Stimulated activated CD4-positive, alpha-beta T cell treated with anti-CD3 and anti-CD28 coated beads, TNF-alpha, amount 100 ng/mL, for 1 hour (primary cell): ENCODE measurements at regions not wholly inside any gene's neighbourhood (a gene's known extent, or its start where the extent isn't known, plus 50 kb on each side); places are given as distances from the start of the nearest gene placed in this dataset.
"Not testable (repeated sequence)": the region's sequence is repeated elsewhere in the genome, so short reads cannot be mapped to it uniquely, and the experiment has no call there.

Experiments
- DNase-seq, 3 donors: peaks; one replicate each; pipeline ENCODE4 v3.0.0-alpha.2; 2020; ENCODE audit warnings: low read depth in 3 of 3, low spot score in 1 of 3

DNA sequence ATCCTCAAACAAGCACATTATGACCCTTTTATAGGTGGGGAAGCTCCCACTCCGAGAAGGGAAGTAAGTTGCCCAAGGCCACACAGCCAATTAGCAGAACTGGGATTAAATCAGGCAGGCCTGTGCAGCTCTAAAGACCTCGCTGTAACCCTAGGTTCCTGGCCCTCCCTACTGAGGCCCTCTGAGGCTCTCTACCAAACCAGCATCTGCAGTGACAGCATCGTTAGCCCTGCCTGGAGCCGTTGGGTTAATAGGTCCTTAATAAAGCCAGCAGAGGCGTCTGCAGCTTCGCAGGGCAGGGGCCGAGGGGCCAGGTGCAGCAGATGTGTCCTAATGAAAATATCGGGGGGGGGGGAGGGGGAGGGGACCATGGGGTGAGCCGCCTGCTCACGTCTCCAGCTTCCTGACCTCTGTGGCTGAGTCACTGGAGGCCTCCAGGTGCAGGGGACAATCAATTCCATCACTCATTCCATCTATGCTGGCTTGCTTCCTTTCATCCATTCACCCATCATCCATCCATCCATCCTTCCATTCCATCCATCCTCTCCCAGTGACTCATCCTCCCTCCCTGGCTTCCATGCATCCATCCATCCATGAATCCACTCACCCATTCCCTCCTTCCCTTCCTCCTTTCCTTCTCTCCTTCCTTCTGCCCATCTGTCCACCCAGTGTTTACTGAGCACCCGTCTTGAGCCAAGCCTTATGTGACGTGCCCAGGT, 203.9 kb downstream of the C9orf50 start:
- DNase-seq, result no peak

DNA sequence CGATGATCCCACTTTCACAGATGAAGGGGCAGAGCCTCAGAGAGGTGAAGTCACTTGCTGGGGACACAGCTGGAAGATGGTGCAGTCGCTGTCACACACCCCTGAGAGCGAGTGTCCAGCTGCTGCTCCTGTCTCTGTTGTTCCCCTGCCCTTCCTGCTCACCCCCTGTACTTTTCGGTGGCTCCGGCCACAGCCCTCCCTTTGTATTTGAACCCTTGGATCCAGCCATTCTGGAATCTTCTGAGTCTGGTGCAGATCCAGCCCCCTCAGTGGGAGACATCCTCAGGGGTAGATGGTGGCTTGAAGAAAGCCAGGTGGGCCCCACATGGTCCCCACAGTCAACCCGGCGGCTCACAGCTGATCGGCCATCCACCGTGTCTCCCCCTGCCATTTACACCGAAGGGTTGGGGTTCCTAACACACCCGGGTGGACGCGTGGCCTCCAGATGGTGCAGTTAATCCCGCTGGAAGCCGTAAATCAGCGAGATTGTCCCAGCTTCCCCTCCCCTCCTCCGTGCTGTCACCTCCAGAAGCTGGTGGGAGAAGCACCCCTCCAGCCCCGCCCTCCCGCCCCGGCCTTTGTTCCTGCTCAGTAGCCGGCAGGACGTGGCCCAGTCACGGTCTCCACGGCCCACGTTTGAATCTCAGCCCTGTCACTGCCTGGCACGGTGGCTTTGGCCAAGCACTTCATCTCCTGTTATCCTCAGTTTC, 204.8 kb downstream of the C9orf50 start:
- no peak for DNase-seq

DNA sequence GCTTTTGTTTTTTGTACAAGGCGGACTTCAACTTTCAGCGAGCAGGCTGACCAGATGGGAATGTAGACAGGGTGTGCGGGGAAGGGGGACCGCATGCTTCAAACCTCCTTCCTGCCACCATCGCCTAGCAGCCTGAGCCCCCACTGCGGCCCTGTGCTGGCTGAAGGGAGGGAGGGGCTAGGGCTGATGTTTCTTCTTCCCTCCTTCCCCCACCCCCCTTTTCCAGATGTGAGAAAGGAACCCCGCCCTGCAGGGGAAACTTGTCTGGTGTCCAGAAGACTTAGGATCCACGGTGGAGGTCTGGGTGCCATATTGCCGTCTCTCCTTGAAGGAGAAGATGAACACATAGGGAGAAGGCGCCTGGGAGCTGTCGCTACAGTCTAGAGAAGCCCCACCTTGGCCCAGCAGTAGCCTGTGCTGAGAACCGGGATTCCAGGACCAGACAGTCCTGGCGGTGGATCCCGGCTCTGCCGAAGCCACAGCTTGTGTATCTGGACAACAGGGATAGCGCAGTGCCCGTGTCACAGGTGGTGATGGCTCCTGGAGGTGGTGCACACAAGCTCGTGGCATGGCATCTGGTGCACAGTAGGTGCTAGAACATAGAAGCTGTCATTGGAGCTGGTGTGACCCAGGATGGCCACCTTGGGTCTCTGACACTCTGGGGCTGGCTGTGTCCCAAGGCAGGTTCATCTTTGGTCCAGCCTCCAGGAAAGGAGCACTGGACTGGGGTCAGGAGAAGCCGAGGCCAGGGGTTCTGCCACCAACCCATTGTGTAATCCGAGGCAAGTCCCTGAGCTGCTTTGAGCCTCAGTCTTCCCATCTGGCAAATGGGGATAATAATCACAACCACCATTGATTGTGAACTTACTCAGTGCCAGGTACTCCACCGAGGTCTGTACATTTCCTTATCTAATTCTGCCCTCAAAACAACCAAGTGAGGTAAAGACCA, 205.6 kb downstream of the C9orf50 start:
- no peak for DNase-seq

DNA sequence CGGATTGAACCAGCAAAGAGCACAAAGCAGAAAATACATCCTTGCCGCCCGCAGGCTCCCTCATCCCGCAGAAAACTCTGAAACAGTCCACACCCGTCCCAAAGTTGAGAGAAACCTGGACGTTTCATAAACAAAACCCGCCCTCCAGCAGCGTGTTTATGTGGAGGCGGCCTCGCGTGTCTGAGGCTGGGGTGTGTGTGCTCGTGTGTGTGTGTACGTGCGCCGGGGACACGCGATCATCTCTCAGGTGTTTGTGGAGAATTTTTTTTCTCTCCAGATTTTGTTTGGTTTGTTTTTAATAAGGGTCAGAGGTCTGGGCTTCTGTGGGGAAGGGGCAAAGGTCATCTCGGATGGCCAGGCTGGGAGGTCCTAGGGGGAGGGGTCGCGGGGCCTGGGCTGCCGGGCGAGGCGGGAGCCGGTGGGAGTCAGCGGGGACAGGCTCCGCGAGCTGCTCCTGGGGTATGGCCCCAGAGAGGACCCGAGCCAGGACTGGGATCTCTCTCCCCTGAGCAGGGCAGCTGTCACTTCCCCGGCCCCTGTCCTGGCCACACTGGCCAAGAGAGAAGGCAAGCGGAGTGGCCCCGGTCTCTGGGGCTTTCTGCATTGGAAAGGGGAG, 206.4 kb downstream of the C9orf50 start:
- peak in 2 of 3 donors; percentile 22 for DNase-seq

DNA sequence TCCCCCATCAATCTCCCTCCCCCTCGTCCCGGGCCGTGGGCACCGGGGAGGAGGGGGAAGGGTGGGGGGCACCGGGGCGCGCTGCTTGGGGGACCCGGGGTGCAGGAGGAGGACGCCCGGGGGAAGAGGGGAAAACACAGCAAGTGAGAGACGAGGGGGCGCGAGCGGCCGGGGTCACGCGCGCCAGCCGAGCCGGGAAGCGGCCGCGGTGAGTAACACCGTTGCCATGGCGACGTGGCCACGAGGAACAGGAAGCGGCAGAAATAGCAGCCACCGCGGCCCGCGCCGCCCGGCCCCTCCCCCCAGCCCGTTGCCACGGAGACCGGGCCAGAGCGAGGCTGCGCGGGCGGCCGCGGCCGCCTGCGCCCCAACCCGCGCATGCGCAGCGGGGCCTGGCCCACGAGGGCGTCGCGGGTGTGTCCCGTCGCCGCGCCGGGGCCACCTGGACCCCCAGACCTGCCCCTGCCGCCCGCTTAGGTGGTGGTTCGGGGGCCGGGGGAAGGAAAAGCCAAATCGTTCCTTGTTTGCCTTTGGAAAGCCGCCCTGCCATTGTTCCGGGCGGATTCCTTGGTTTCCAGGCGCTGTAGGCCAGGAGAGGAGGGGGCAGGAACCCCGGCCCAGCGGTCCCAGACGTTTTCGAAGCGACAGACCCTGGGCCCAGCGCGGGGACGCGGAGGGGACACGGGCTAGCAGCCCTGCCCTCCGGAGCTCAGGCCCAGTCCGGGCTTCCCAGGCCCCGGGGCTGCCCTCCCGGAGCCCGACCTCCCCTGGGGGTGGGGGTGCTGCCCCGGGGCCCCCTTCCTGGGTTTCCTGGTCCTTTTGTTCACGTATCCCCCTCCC, 207.1 kb downstream of the C9orf50 start:
- DNase-seq, result peak; percentile 99

DNA sequence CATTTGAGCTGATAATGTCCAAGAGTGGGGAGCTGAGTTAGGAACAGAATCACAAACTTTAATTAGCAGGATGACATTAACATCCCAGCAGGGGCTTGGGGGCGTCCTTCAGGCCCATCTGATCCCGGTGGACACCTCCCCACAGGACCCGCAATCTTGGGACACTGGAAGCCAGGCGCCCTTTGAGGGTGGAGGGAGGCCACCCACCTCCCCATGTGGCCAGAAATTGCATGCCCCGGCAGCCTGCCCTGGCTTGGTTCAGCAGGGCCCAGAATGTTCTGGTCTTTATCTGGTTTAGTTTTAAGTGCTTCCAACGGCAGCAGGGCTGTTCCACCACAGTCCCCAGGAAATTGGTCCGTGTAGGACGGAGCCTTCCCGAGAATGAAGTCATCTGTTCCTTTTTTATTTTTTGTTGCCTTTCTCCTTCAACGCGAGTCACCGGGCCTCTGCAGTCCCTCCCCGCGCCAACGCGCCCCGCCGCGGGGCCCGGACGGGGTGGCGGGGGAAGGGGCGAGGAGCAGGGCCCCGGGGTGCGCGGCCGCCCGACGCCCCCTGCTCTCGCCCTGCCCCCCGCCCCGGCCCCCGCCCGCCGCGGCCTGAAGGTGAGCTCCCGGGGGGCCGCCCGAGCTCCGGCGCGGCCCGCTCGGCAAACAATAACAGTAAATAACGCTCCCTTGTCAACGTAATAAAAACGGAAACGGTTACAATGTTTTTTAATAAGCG, 207.9 kb downstream of the C9orf50 start:
- DNase-seq, result peak in 1 of 3 donors; percentile 34

DNA sequence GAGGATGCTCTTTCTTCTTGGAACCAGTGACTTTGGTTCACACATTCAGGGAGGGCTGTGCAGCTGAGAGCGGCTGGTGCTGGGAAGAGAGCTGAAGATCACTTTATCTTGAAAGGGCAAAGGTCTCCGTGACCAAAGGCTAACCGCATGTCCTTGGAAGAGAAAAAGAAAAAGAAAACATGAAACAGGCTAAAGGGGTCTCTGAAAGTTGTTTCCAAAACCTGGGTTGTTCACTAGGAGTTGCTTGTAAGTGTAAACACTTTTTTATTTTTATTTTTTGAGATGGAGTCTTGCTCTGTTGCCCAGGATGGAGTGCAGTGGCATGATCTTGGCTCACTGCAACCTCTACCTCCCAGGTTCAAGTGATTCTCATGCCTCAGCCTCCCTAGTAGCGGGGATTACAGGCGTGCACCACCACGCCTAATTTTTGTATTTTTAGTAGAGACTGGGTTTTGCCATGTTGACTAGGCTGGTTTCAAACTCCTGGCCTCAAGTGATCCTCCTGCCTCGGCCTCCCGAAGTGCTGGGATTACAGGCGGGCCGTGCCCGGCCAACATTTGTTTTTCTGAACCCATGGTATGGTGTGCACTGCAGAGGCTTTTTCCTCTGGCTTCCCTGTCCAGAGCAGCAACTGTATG, 208.6 kb downstream of the C9orf50 start:
- not testable (repeated sequence) for DNase-seq

DNA sequence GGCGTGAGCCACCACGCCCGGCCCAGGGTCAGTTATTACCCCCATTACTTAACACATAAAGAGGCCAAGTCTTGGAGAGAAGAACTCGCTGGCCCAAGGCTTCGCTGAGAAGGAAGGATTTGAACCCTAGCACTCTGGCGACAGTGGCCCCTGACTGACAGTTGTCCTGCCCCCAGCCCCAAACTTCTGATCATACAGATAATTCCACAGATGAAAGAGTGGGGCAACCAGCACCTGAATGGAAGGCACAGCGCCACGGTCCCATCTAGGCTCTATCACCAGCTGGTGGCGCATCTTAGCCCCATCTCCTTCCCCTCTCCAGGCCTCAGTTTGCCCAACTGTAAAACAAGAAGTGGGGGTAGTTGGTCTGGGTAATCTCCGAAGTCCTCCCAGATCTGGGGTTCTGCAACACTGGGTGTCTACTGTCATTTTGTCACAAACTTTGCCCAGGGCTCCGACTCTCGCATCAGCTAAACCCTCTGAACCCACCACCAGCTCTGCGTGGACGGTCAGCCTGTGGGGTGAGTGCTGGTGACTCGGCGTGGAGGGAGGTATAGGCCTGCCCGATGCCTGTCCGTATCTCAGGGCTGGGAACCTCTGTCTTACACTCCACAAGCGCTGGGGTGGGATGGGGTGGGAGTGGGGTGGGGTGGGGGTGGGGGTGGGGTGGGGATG, 209.3 kb downstream of the C9orf50 start:
- DNase-seq, result no peak

DNA sequence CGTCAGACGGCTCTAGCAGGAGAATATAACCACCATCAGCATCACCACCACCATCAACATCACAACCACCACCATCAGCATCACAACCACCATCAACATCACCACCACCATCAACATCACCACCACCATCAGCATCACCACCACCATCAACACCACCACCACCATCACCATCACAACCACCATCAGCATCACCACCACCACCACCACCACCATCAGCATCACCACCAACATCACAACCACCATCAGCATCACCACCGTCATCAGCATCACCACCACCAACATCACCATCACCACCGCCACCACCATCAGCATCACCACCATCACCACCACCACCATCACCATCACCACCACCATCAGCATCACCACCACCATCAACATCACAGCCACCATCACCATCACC, 210.7 kb downstream of the C9orf50 start:
- no peak for DNase-seq

DNA sequence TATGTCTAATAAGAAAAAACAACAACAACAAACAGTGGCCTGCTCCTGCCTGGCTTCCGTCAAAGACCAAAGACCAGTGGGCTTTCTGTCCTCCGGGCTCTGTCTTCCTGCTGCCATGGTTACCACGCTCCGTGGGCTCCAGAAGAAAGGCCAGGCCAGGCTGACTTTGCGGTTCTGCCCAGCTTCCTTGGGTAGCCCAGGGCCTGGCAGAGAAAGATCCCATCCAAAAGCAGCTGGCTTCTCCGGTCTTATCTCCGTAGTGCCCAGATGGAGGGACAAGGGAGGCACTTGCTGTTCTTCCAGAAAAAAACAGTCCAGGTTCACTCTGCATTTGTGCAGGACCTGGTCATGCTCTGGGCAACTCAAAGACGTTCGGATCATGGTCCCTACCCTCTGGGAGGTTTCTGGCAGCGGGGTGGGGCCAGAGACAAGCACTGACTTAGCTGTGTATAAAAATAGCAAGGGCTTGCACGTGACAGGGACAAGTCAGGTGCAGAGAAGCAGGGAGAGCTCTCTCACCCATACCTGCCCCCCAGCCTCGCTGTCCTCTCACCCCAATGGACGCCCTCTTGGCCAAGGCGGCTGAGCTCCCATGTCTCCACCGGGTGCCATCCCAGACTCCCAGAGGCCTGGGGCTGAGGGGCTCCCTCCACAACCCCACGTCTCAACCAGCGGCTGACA, 212.2 kb downstream of the C9orf50 start:
- no peak for DNase-seq

DNA sequence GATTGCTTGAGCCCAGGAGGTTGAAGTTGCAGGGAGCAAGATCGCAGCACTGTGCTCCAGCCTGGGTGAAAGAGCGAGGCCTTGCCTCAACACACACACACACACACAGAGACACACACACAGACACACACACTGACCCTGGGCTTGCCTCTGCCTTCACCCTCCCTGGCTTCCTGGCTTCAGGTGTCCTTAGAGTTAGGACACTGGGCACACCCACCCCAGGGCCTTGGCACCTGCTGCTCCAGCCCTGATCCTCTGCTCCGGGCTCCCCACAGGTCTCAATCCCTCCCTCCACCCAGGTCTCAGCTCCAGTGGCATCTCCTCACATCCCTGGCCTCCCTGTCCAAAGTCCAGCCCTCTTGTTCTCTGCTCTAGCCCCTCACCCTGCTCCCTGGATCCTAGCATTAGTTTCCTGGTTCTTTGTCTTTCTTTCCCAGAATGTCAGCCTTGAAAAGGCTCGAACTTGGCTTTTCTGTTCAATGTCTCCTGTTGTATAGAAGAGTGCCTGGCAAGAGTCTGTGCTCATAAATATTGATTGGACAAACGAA, 212.9 kb downstream of the C9orf50 start:
- no peak for DNase-seq

DNA sequence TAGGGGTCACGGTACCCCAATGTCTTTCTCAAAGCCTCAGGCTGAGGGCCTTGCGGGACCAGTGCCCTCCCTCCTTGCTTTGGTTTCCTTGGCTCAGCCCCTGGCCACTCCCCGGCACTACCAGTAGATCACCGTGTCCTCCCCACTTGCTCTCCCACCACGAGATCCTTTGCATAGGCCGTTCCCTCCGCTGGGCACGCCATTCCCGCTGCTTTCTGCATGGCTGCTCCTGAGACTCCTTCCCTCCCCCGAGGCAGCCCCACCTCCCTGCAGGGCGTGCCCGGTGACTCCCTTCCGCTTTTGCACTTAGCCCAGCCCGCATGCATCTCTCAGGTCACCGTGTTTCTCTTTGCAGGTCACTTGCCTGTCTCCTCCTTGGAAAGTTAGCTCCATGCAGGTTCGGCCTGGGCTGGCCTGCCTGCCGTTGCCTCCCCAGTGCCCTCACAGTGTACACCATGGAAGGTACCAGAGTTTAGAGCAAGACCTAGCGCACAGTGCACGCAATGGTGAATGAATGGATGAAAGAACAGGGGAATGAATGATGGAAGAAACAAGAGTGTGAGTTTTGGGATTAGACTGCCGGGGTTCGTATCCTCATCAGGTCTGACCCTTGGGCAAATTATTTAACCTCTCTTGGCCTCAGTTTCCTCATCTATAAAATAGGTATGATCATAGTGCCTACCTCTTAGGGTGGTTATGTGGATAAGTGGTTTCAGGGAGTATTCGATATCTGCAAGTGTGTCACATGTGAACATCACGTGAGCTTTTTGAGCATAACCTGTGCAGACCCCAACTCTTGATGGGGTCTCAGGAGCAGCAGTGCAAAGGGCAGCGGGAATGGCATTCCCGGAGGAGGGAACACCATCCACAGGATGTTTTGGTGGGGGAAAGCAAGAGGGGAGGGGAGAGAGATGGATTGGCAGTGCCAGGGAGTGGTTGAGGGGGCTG, 214.3 kb downstream of the C9orf50 start:
- DNase-seq, result no peak

DNA sequence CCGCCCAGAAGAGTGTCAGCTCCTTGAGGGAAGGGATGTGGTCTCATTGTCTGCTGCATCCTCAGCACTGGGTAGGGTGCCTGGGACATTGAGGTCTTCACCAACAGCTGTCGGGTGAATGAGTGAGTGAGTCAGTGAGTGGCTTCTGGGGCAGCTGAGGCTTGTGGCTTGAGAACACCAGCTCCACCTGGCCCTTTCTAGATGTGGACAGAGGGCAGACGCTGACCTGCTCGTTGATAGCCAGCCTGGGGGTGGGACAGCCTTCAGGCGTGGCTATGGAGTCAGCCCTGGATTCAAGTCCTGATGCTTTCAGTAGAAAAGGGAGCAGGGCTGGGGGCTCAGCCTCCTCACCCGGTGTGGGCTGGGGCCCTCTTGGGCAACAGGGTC, 215.1 kb downstream of the C9orf50 start:
- no peak for DNase-seq

DNA sequence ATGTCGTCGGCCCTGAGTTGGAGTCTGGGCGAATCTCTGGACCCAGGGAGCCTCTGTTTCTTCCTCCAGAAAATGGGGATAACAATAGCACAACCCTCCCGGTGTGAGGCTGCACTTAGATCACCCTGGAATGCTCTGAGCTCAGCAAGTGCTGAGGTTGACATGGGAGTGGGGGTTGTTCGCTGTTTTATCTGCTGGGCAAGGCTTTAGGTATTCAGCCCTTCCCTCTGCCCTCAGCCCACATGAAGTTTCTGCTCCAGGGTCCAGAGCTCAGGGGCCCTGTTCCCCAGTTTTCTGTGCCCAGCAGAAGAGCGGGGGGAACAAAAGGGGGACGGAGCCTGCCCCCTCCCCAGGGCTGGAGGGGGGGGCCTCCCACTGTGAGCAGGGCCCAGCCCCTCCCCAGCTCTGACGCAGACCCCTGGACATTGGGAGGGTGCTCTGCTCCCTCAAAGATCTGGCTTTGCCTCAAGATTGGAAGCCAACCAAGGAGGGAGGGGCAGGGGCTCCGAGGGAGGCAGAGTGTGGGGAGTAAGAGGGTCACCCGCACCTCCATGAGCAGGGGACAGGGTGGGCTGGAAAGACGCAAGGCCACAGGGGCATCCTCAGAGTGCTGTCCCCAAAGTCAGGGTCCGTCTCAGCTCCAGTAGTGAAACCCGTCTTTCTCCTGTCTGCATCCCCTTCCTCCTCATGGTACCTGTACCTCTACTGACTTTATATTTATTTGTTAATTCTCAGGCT, 215.6 kb downstream of the C9orf50 start:
- no peak for DNase-seq

DNA sequence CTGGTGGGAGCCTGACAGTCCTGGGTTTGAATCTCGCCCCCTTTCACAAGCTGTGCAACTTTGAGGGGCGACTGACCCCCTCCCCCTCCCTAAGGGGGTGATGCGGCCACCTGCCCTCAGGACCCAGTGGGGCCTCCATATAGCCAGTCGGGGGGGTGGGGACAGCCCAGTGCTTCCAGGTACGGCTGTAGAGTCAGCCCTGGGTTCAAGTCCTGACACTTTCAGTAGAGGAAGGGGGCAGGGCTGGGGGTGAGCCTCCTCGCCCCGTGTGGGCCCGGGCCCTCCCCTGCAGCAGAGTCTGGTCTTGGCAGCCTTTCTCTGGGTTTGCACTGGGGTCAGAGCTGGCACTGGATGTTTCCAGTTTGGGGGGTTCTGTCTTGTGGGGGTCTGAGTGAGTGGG, 216.3 kb downstream of the C9orf50 start:
- DNase-seq, result no peak
